Calu3 (cell line): ENCODE measurements at regions not wholly inside any gene's neighbourhood (a gene's known extent, or its start where the extent isn't known, plus 50 kb on each side); places are given as distances from the start of the nearest gene placed in this dataset.

Experiments
- BruUV-seq: library from RNA; stranded (reverse); fragments of 400-500 nt; replicated peaks from 2 replicates; lab custom pipeline; 2021; lab: Mats Ljungman, UMichigan
- CTCF ChIA-PET: fragments of 300-600 bp; sonication (Branson Sonifier 250); formaldehyde crosslinking; loops from one replicate; lab custom pipeline; 2022; ENCODE audit warnings: antibody characterized with exemption; lab: Charles Lee
- DNase-seq: peaks from one replicate; pipeline ENCODE4 v3.0.0; 2022
- H3K27ac Mint-ChIP-seq: one replicate; pipeline ENCODE4 v1.8.0; 2022; ENCODE audit warnings: mixed read lengths; ENCODE audit not compliant: unreplicated experiment
- H3K27me3 Mint-ChIP-seq: one replicate; pipeline ENCODE4 v1.8.0; 2022; ENCODE audit warnings: mixed read lengths; ENCODE audit not compliant: unreplicated experiment
- H3K36me3 Mint-ChIP-seq: one replicate; pipeline ENCODE4 v1.8.0; 2022; ENCODE audit warnings: mild to moderate bottlenecking, moderate library complexity, mixed read lengths; ENCODE audit not compliant: insufficient read depth, unreplicated experiment
- H3K4me1 Mint-ChIP-seq: one replicate; pipeline ENCODE4 v1.8.0; 2022; ENCODE audit warnings: mild to moderate bottlenecking, low read depth, mixed read lengths; ENCODE audit not compliant: unreplicated experiment
- H3K4me3 Mint-ChIP-seq: one replicate; pipeline ENCODE4 v1.8.0; 2022; ENCODE audit warnings: mild to moderate bottlenecking, low read depth, moderate library complexity, mixed read lengths; ENCODE audit not compliant: unreplicated experiment
- H3K9me3 Mint-ChIP-seq: one replicate; pipeline ENCODE4 v1.8.0; 2022; ENCODE audit warnings: low read depth, mixed read lengths; ENCODE audit not compliant: unreplicated experiment
- CTCF ChIP-seq: fragments of 200-600 bp; IDR thresholded peaks from one replicate; pipeline ENCODE4 v1.8.0; 2022; ENCODE audit warnings: antibody characterized with exemption; ENCODE audit not compliant: unreplicated experiment
- intact Hi-C: fragments of 100-400 bp; cut with micrococcal nuclease; formaldehyde crosslinking; loops from one replicate; pipeline ENCODE4 v1.10.0; 2022; ENCODE audit not compliant: unreplicated experiment

DNA sequence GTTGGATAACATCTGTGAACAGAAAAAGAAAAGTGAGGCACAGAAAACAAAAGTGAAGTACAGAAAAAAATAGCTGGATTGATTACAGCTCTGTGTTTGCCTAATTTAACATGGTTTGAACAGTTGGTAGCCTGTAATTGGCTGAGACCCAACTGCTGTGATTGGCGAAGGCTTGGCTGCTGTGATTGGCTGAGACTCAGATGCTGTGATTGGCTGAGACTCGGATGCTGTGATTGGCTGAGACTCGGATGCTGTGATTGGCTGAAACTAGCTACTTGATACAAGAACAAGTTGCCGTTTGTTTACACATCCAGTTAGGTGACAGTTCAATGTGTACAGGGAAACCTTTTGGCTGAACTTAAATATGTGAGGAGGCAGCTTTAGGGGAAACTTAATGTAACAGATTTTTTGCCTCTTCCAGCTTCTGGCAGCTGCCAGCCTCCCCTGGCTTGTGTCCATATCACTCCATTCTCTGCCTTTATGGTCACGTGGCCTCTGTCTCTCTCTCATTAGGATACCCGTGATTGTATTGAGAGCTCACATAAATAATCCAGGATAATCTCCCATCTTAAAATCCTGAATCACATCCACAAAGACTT is 223.4 kb upstream of the FOXA2 start:
- no peak for DNase-seq
- Mint-ChIP-seq H3K36me3 (no peaks in the 10 kb centered on the region), H3K9me3 (no peaks in the 10 kb centered on the region), H3K27me3 (peaks cover 5% of the 10 kb centered on the region), H3K4me3 (no peak overlapping the region), H3K4me1 (no peaks in the 10 kb centered on the region), H3K27ac (no peak overlapping the region)
- intact Hi-C loops = no loop called here
- no TSS peak for BruUV-seq
- CTCF ChIA-PET = no interaction called here
- no peak for TF ChIP-seq CTCF

DNA sequence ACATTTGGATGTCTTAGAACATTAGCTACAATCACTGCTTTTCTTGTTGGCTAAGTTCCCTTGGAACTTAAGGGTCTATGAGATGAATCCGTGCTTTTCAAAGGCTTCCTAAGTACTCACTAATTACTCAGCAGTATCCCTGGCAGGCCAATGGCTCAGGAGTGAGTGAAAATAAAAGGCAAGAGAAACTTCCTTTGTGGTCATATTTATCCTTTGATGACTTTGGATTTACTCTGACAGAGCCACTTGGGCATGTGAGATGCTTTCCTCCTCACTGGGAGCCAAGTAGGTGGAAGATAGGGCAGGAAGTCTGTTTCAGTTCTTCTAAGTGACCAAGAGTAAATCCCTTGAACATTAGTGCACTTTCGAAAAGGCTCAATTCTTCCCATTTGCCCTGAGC is 224.3 kb upstream of the FOXA2 start:
- CTCF ChIA-PET = no interaction called here
- no TSS peak for BruUV-seq
- Mint-ChIP-seq H3K4me1 (no peaks in the 10 kb centered on the region), H3K27ac (no peak overlapping the region), H3K4me3 (no peak overlapping the region), H3K9me3 (no peaks in the 10 kb centered on the region), H3K27me3 (no peaks in the 10 kb centered on the region), H3K36me3 (no peaks in the 10 kb centered on the region)
- intact Hi-C loops = no loop called here
- no peak for DNase-seq
- no peak for TF ChIP-seq CTCF

- no peak for DNase-seq
- Mint-ChIP-seq H3K4me3 (no peak overlapping the region), H3K4me1 (no peaks in the 10 kb centered on the region), H3K36me3 (no peaks in the 10 kb centered on the region), H3K27me3 (no peaks in the 10 kb centered on the region), H3K9me3 (no peaks in the 10 kb centered on the region), H3K27ac (no peak overlapping the region)
- TF ChIP-seq CTCF = no peak
- BruUV-seq = no TSS peak
- CTCF ChIA-PET = no interaction called here
- intact Hi-C loops = no loop called here
Measured at GRCh38 chr20:22810030-22810429, 225.1 kb upstream of the SSTR4 start.

DNA sequence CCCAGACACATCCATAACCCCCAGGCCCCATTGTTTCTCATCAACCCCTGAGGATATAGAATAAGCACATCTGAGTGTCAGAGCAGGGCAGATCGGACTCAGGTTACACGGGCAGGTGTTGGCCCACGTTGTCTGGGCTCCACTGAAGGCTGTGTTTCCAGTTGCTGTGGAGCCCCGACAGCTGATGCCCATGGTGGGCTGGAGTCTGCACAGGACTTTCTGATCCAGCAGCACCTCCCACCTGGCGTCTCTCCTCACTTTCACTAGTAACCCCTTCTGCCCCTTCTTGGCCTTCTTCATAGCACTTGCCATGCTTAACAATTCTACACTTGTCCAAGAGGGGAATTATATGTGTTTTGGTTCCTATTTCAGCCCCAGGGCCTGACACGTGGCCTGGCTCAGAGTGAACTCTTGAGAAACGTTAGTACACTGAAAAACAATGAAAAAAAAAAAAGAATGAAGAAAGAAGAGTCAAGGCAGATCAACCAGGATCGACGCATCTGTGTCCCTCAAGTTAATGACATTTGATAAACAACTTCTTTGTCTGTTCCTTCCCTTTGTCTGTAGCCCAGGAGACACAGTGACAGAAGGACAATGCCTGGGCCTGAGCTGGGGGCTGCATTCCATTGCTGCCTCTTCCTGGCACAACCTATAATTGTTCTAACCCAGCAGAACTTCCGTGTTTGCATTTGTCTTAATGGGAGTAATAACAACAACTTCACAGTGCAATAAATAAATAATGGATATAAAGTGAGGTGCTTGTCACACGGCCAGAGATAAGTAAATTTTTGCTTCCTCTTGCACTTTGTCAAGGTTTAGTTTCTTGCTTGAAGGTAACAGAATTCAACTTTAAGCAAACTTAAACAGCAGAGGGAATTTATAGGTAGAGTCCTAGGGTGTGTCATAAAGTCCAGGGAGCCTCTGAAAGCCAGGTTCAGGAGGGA is 224.2 kb upstream of the SSTR4 start:
- no peaks in the 10 kb centered on the region for H3K4me1 Mint-ChIP-seq
- H3K27ac Mint-ChIP-seq = no peak overlapping the region
- no peaks in the 10 kb centered on the region for H3K36me3 Mint-ChIP-seq
- intact Hi-C loops = no loop called here
- no TSS peak for BruUV-seq
- H3K4me3 Mint-ChIP-seq = no peak overlapping the region
- H3K9me3 Mint-ChIP-seq = no peaks in the 10 kb centered on the region
- H3K27me3 Mint-ChIP-seq = no peaks in the 10 kb centered on the region
- DNase-seq = no peak
- TF ChIP-seq CTCF = no peak
- CTCF ChIA-PET = no interaction called here
